Sigmoid colon (tissue), 6 donors: ENCODE measurements at regions not wholly inside any gene's neighbourhood (a gene's known extent, or its start where the extent isn't known, plus 50 kb on each side); places are given as distances from the start of the nearest gene placed in this dataset.

Experiments
- DNase-seq: peaks from one replicate; pipeline ENCODE4 v3.0.0-alpha.2; 2019
- H3K27ac ChIP-seq, 4 donors: fragments of 200-600 bp; sonication (generic); one replicate each; pipeline ENCODE4 v1.5.1; 2016 to 2019; ENCODE audit warnings: mild to moderate bottlenecking in 1 of 4
- H3K27me3 ChIP-seq, 3 donors: fragments of 200-600 bp; sonication (generic); one replicate each; pipeline ENCODE4 v1.5.1; 2019; ENCODE audit warnings: mild to moderate bottlenecking in 1 of 3
- H3K36me3 ChIP-seq, 4 donors: fragments of 200-600 bp; sonication (generic); one replicate each; pipeline ENCODE4 v1.5.1; 2016 to 2019
- H3K4me1 ChIP-seq, 4 donors: fragments of 200-600 bp; sonication (generic); one replicate each; pipeline ENCODE4 v1.5.1; 2017 to 2019
- H3K4me3 ChIP-seq, 4 donors: fragments of 200-600 bp; sonication (generic); one replicate each; pipeline ENCODE4 v1.5.1; 2017 to 2019; ENCODE audit warnings: mild to moderate bottlenecking in 2 of 4, moderate library complexity in 1 of 4
- H3K9me3 ChIP-seq, 4 donors: fragments of 200-600 bp in 3 of 4; sonication (generic) in 3 of 4; one replicate each; pipeline versions ENCODE4 v1.5.1 to v1.6.1; 2013 to 2019
- CTCF ChIP-seq, 4 experiments: fragments of 450-650 bp in 3 of 4; fragments of 200-600 bp in 1 of 4; IDR thresholded peaks; one replicate each; pipeline ENCODE4 v1.5.1; 2016 to 2019; ENCODE audit warnings: antibody characterized with exemption in 4 of 4, mild to moderate bottlenecking in 3 of 4, moderate library complexity in 2 of 4
- EP300 ChIP-seq, 4 donors: sonication (generic); formaldehyde crosslinking; IDR thresholded peaks; one replicate each; pipeline ENCODE4 v1.6.1; 2017; ENCODE audit warnings: antibody characterized with exemption in 4 of 4
- POLR2A ChIP-seq, 2 donors: fragments of 450-650 bp; IDR thresholded peaks; one replicate each; pipeline ENCODE4 v1.6.1; 2016; ENCODE audit warnings: antibody characterized with exemption in 2 of 2, mild to moderate bottlenecking in 2 of 2, moderate library complexity in 2 of 2
- POLR2AphosphoS5 ChIP-seq, 4 donors: sonication (generic); formaldehyde crosslinking; IDR thresholded peaks; one replicate each; pipeline ENCODE4 v1.6.1; 2017; ENCODE audit warnings: antibody characterized with exemption in 4 of 4
- WGBS, 2 donors: extraction: QIAGEN DNeasy Blood & Tissue Kit; methylation state at CpG; one replicate each; pipeline ENCODE4 v1.1.7; 2013; 5-methylcytosine and 5-hydroxymethylcytosine counted together
- intact Hi-C: fragments of 100-400 bp; cut with DNase I; formaldehyde crosslinking; loops from one replicate; pipeline ENCODE4 v1.15.1; 2023
- donor health status: healthy with polysubstance abuse.
- donor health status: healthy.

- Histone ChIP-seq H3K4me1 (peaks cover 0 to 5% (median 0%) of the 10 kb centered on the region in 4 donors), H3K27me3 (no peaks in the 10 kb centered on the region), H3K27ac (no peak overlapping the region), H3K9me3 (no peaks in the 10 kb centered on the region), H3K4me3 (no peak overlapping the region), H3K36me3 (no peaks in the 10 kb centered on the region)
- intact Hi-C loops, result no loop called here
- TF ChIP-seq CTCF (IDR thresholded peaks at IDR 0.05), result no peak
- no peak for DNase-seq
- 91 to 93% methylated on average over 1 of the region's 1 CpG for WGBS, 2 donors
These were observed 121.4 kb downstream of the KCNK1 start for GRCh38 chr1:233735331-233735730.

GRCh38 chr1:233735847-233736246, 121.9 kb downstream of the KCNK1 start:
- DNase-seq, result no peak
- no peak for TF ChIP-seq POLR2A (IDR thresholded peaks at IDR 0.05)
- no peak for TF ChIP-seq POLR2AphosphoS5 (IDR thresholded peaks at IDR 0.05)
- no peak for TF ChIP-seq EP300 (IDR thresholded peaks at IDR 0.05)
- TF ChIP-seq CTCF (IDR thresholded peaks at IDR 0.05), result no peak
- Histone ChIP-seq H3K27me3 (no peaks in the 10 kb centered on the region), H3K4me3 (no peak overlapping the region), H3K4me1 (peaks cover 0 to 4% (median 0%) of the 10 kb centered on the region in 4 donors), H3K27ac (no peak overlapping the region), H3K9me3 (no peaks in the 10 kb centered on the region), H3K36me3 (no peaks in the 10 kb centered on the region)
- intact Hi-C loops, result no loop called here
- 68 to 69% methylated on average over 3 of the region's 3 CpGs for WGBS, 2 donors

GRCh38 chr1:233737341-233737740, 123.4 kb downstream of the KCNK1 start:
- no peaks in the 10 kb centered on the region for H3K4me1 ChIP-seq
- H3K9me3 ChIP-seq, result no peaks in the 10 kb centered on the region
- H3K27me3 ChIP-seq, result no peaks in the 10 kb centered on the region
- TF ChIP-seq CTCF (IDR thresholded peaks at IDR 0.05) (no peak), POLR2AphosphoS5 (IDR thresholded peaks at IDR 0.05) (no peak), EP300 (IDR thresholded peaks at IDR 0.05) (no peak), POLR2A (IDR thresholded peaks at IDR 0.05) (no peak)
- DNase-seq, result no peak
- 90 to 93% methylated on average over 2 of the region's 2 CpGs for WGBS, 2 donors
- no peak overlapping the region for H3K27ac ChIP-seq
- intact Hi-C loops, result no loop called here
- H3K36me3 ChIP-seq, result no peaks in the 10 kb centered on the region
- no peak overlapping the region for H3K4me3 ChIP-seq

GRCh38 chr1:233738396-233738795, 124.5 kb downstream of the KCNK1 start:
- Histone ChIP-seq H3K36me3 (no peaks in the 10 kb centered on the region), H3K4me1 (no peaks in the 10 kb centered on the region), H3K27ac (no peak overlapping the region), H3K9me3 (no peaks in the 10 kb centered on the region), H3K4me3 (no peak overlapping the region), H3K27me3 (no peaks in the 10 kb centered on the region)
- TF ChIP-seq CTCF (IDR thresholded peaks at IDR 0.05) (no peak), EP300 (IDR thresholded peaks at IDR 0.05) (no peak), POLR2AphosphoS5 (IDR thresholded peaks at IDR 0.05) (no peak), POLR2A (IDR thresholded peaks at IDR 0.05) (no peak)
- WGBS, 2 donors, result 92 to 93% methylated on average over 8 of the region's 8 CpGs
- intact Hi-C loops, result no loop called here
- DNase-seq, result no peak

- no peak overlapping the region for H3K4me3 ChIP-seq
- 85% methylated on average over 14 of the region's 14 CpGs for WGBS, 2 donors
- peaks cover 0 to 3% (median 0%) of the 10 kb centered on the region in 3 donors for H3K27me3 ChIP-seq
These were observed 124.9 kb downstream of the KCNK1 start for GRCh38 chr1:233738850-233739249.

More at GRCh38 chr1:233738850-233739249, 124.9 kb downstream of the KCNK1 start:
- no peak for DNase-seq
- Histone ChIP-seq H3K36me3 (no peaks in the 10 kb centered on the region), H3K4me1 (no peaks in the 10 kb centered on the region), H3K9me3 (no peaks in the 10 kb centered on the region), H3K27ac (no peak overlapping the region)
- TF ChIP-seq CTCF (IDR thresholded peaks at IDR 0.05), result no peak
- no peak for TF ChIP-seq EP300 (IDR thresholded peaks at IDR 0.05)
- TF ChIP-seq POLR2A (IDR thresholded peaks at IDR 0.05), result no peak
- no peak for TF ChIP-seq POLR2AphosphoS5 (IDR thresholded peaks at IDR 0.05)
- intact Hi-C loops, result no loop called here
